Mammary epithelial cell (primary cell): ENCODE measurements at regions not wholly inside any gene's neighbourhood (a gene's known extent, or its start where the extent isn't known, plus 50 kb on each side); places are given as distances from the start of the nearest gene placed in this dataset.

Experiments used
- CTCF ChIP-seq, 2 donors: IDR thresholded peaks in 1 of 2; conservative IDR thresholded peaks in 1 of 2; 2 replicates each; pipeline ENCODE4 v1.5.1; 2011 to 2012; ENCODE audit warnings: inconsistent platforms in 2 of 2, low read length in 2 of 2, mild to moderate bottlenecking in 2 of 2, control low read depth in 1 of 2, low read depth in 1 of 2; ENCODE audit not compliant: insufficient read depth in 1 of 2; ENCODE audit errors: extremely low read depth in 1 of 2
- EZH2 ChIP-seq: IDR thresholded peaks from 2 replicates; pipeline ENCODE4 v1.6.1; 2012; ENCODE audit warnings: low read length, inconsistent platforms, borderline replicate concordance

DNA sequence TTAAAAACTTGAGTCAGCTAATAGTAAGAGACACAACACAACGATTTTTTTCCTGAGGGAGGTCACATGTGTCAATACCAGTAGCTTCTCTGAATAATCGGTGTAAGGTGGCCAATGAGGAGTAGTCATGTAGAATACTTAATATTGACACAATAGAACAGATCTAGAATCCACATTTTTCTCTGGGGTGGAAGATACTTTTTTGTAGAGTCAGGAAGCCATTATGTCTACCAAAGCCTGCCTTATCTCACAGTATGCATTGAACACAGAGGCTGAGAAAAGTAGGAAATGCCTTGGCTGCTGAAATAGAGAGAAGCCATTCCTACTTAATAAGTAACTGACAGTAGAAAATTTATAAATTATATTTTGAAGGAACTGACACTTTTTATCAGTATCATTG is 725.0 kb downstream of the METTL15 start:
- TF ChIP-seq CTCF (conservative IDR thresholded peaks at IDR 0.05 in 1 of 2, IDR thresholded peaks at IDR 0.05 in 1 of 2; ENCODE audit: extremely low read depth in 1 of 2, insufficient read depth in 1 of 2, low read depth in 1 of 2, low read length in 2 of 2) (no peak), EZH2 (no peak)
